ENCODE measurements at regions not wholly inside any gene's neighbourhood (a gene's known extent, or its start where the extent isn't known, plus 50 kb on each side); places are given as distances from the start of the nearest gene placed in this dataset.
"Not testable (repeated sequence)": the region's sequence is repeated elsewhere in the genome, so short reads cannot be mapped to it uniquely, and the experiment has no call there.

DNA sequence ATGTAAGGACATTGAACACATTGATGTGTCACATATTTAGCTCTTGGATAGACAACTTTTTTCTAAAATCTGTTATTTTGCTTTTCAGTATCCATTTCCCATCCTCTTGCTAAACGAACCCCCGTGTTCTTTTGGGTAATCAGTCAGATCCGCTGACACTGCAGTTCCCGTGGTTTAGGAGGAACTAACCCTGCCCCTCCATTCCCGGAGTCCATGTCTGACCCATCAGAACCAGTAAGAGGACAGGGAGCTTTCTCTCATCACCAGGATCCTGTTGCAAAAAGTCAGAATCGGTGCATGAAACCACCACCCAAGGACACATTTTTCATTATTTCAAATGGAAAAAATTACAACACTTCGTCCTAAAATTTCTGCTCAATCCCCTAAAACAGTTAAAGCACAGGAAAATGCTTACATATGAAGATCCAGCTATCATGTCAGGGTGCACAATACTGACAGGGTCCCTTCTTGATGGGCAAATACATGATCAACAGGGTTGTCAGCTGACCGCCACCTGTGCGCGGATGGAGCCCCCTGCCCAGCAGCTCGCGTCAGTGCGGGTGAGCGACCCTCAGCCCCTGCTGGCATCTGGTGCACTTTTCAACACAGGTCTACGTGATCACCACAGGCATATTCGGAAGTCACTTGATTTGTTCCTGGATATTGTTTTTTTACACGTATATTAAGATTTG lies 276.8 kb downstream of the ADGRD1 start:
- H3K27ac ChIP-seq (ENCODE audit: insufficient read depth in 1 of 2, low read depth in 1 of 2, low read length in 2 of 2, poor library complexity in 1 of 2, severe bottlenecking in 2 of 2): peak overlapping the region; percentile 17 to 55
- WGBS (ENCODE audit: insufficient coverage): 40% methylated on average over 14 of the region's 17 CpGs
- H3K27me3 ChIP-seq (replicated peaks in 2 of 5; ENCODE audit: control insufficient read depth in 4 of 5, insufficient read depth in 5 of 5, low read length in 4 of 5): no peaks in the 10 kb centered on the region
- no peaks in the 10 kb centered on the region for H3K36me3 ChIP-seq (ENCODE audit: control insufficient read depth in 4 of 4, insufficient read depth in 4 of 4, low read length in 3 of 4)
- peaks cover 0 to 4% (median 0%) of the 10 kb centered on the region in 5 experiments for H3K9me3 ChIP-seq (ENCODE audit: control extremely low read depth in 1 of 5, control insufficient read depth in 4 of 5, insufficient read depth in 2 of 5, low read depth in 1 of 5, low read length in 4 of 5)
- POLR2A ChIA-PET: interaction anchor here (0.9 to 1.3 kb wide), 2 partner anchors 93 to 666 kb away, joined by 3 to 4 read pairs; no protein-coding TSS in a partner anchor
- CTCF ChIA-PET: interaction anchor here (0.7 to 2.1 kb wide), 7 partner anchors 9 to 118 kb away, joined by 3 to 7 read pairs (median 4); no protein-coding TSS in a partner anchor
- peaks cover 12 to 64% (median 50%) of the 10 kb centered on the region in 4 experiments for H3K4me1 ChIP-seq (ENCODE audit: control extremely low read depth in 1 of 4, control insufficient read depth in 4 of 4, insufficient read depth in 4 of 4, low read length in 3 of 4)
- peak in 2 of 3 donors; percentile 23 to 58 for DNase-seq
- peak overlapping the region in 1 of 7 experiments; percentile 25 for H3K4me3 ChIP-seq (ENCODE audit: control insufficient read depth in 1 of 7, extremely low read depth in 1 of 7, insufficient read depth in 4 of 7, low read depth in 2 of 7, low read length in 6 of 7)

DNA sequence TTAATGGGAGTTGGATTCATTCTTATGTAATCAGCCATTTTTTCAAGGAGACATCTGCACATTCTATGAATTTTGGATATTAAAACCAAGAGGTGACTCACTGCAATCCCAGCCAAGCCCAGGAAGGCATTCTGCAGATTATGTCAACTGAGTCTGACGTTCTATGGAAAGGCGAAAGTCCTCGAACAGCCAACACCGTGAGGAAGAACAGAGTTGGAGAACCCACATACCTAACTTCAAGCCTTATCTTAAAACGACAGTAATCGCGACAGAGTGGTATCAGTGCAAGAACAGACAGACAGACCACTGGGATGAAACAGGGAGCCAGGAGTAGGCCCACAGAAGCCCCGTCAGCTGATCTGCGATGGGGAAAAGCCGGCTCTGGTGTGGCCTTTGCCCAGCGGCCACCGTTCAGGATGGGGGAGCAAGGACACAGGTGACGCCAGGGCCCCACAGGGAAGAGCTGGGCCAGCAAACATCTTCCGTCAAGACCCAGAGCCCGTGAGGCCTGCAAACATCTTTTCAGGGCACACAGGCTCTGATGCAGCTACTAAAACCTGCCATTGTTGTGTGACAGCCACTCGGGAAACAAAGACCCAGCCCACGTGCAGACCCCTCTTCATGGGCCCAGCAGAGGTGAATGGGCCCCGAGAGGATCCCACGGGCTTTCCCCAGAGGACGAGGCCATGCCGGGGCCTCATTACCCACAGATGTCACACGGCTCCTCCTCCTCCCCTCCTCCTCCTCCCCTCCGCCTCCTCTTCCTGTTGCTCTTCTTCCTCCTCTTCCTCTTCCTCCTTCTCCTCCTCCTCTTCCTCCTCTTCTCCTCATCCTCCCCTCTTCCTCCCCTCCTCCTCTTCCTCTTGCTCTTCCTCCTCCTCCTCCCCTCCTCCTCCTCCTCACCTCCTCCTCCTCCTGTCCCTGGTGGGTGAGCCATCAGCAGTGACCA lies 277.6 kb downstream of the ADGRD1 start:
- no peak for DNase-seq
- ChIA-PET CTCF (interaction anchor here (1.0 to 1.2 kb wide), 3 partner anchors 8 to 96 kb away, joined by 3 to 4 read pairs (median 4); no protein-coding TSS in a partner anchor), POLR2A (no interaction called here)
- 80% methylated on average over 19 of the region's 23 CpGs for WGBS (ENCODE audit: insufficient coverage)
- Histone ChIP-seq H3K4me3 (ENCODE audit: control insufficient read depth in 1 of 7, extremely low read depth in 1 of 7, insufficient read depth in 4 of 7, low read depth in 2 of 7, low read length in 6 of 7) (no peak overlapping the region), H3K9me3 (ENCODE audit: control extremely low read depth in 1 of 5, control insufficient read depth in 4 of 5, insufficient read depth in 2 of 5, low read depth in 1 of 5, low read length in 4 of 5) (peaks cover 0 to 4% (median 0%) of the 10 kb centered on the region in 5 experiments), H3K27me3 (replicated peaks in 2 of 5; ENCODE audit: control insufficient read depth in 4 of 5, insufficient read depth in 5 of 5, low read length in 4 of 5) (no peaks in the 10 kb centered on the region), H3K36me3 (ENCODE audit: control insufficient read depth in 4 of 4, insufficient read depth in 4 of 4, low read length in 3 of 4) (no peaks in the 10 kb centered on the region), H3K27ac (ENCODE audit: insufficient read depth in 1 of 2, low read depth in 1 of 2, low read length in 2 of 2, poor library complexity in 1 of 2, severe bottlenecking in 2 of 2) (peak overlapping the region in 1 of 2 experiments; percentile 55), H3K4me1 (ENCODE audit: control extremely low read depth in 1 of 4, control insufficient read depth in 4 of 4, insufficient read depth in 4 of 4, low read length in 3 of 4) (peaks cover 12 to 61% (median 52%) of the 10 kb centered on the region in 4 experiments)

DNA sequence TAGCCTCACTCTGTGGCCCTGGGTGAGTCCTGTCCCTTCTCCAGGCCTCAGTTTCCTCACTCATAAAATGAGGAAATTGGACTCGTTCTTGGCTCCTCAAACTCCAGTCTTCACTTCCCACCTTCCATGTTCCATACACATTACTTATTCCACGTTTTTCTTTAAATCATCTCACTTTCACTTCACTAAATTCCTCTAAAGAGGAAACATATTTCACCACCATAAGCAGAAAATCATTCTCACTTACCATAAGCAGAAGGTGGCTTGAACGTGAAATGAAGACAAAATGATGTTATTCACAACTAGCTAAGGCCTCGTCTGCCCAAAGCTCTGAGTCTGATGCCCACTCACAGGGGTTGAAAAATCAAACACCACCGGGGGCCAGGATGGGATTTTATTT lies 278.3 kb downstream of the ADGRD1 start:
- Histone ChIP-seq H3K36me3 (ENCODE audit: control insufficient read depth in 4 of 4, insufficient read depth in 4 of 4, low read length in 3 of 4) (no peaks in the 10 kb centered on the region), H3K9me3 (ENCODE audit: control extremely low read depth in 1 of 5, control insufficient read depth in 4 of 5, insufficient read depth in 2 of 5, low read depth in 1 of 5, low read length in 4 of 5) (peaks cover 0 to 4% (median 0%) of the 10 kb centered on the region in 5 experiments), H3K4me1 (ENCODE audit: control extremely low read depth in 1 of 4, control insufficient read depth in 4 of 4, insufficient read depth in 4 of 4, low read length in 3 of 4) (peaks cover 12 to 54% (median 47%) of the 10 kb centered on the region in 4 experiments), H3K27ac (ENCODE audit: insufficient read depth in 1 of 2, low read depth in 1 of 2, low read length in 2 of 2, poor library complexity in 1 of 2, severe bottlenecking in 2 of 2) (no peak overlapping the region), H3K27me3 (replicated peaks in 2 of 5; ENCODE audit: control insufficient read depth in 4 of 5, insufficient read depth in 5 of 5, low read length in 4 of 5) (no peaks in the 10 kb centered on the region), H3K4me3 (ENCODE audit: control insufficient read depth in 1 of 7, extremely low read depth in 1 of 7, insufficient read depth in 4 of 7, low read depth in 2 of 7, low read length in 6 of 7) (no peak overlapping the region)
- CTCF ChIA-PET: no interaction called here
- WGBS (ENCODE audit: insufficient coverage): 59% methylated on average over 3 of the region's 5 CpGs
- peak in 2 of 3 donors; percentile 40 to 50 for DNase-seq
- POLR2A ChIA-PET: no interaction called here

DNA sequence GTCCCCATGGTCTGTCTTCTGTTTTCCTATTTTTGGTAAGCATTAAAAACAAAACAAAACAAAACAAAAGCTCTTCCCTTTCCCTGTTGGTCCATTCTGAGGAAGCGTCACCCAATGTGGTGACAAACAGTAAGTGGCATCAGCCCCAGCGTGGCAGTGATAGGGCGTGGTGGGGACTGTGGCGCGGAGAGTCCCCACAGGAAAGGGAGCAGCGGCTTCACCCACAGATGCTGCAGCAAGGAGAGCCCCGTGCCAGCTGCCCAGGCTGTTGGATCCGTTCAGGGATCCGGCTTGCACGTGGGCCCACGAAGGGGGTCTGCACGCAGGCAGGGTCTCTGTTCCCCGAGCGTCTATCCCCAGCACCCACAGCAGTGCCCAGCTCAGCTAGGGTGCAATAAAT lies 279.2 kb downstream of the ADGRD1 start:
- CTCF ChIA-PET; H3K9me3 ChIP-seq (ENCODE audit: control extremely low read depth in 1 of 5, control insufficient read depth in 4 of 5, insufficient read depth in 2 of 5, low read depth in 1 of 5, low read length in 4 of 5); H3K4me3 ChIP-seq (ENCODE audit: control insufficient read depth in 1 of 7, extremely low read depth in 1 of 7, insufficient read depth in 4 of 7, low read depth in 2 of 7, low read length in 6 of 7); H3K27me3 ChIP-seq (replicated peaks in 2 of 5; ENCODE audit: control insufficient read depth in 4 of 5, insufficient read depth in 5 of 5, low read length in 4 of 5); H3K36me3 ChIP-seq (ENCODE audit: control insufficient read depth in 4 of 4, insufficient read depth in 4 of 4, low read length in 3 of 4); POLR2A ChIA-PET; H3K27ac ChIP-seq (ENCODE audit: insufficient read depth in 1 of 2, low read depth in 1 of 2, low read length in 2 of 2, poor library complexity in 1 of 2, severe bottlenecking in 2 of 2): not testable (repeated sequence)
- DNase-seq: peak in 1 of 3 donors; percentile 28
- H3K4me1 ChIP-seq (ENCODE audit: control extremely low read depth in 1 of 4, control insufficient read depth in 4 of 4, insufficient read depth in 4 of 4, low read length in 3 of 4): peaks cover 12 to 47% (median 43%) of the 10 kb centered on the region in 4 experiments
- 83% methylated on average over 6 of the region's 14 CpGs for WGBS (ENCODE audit: insufficient coverage)

DNA sequence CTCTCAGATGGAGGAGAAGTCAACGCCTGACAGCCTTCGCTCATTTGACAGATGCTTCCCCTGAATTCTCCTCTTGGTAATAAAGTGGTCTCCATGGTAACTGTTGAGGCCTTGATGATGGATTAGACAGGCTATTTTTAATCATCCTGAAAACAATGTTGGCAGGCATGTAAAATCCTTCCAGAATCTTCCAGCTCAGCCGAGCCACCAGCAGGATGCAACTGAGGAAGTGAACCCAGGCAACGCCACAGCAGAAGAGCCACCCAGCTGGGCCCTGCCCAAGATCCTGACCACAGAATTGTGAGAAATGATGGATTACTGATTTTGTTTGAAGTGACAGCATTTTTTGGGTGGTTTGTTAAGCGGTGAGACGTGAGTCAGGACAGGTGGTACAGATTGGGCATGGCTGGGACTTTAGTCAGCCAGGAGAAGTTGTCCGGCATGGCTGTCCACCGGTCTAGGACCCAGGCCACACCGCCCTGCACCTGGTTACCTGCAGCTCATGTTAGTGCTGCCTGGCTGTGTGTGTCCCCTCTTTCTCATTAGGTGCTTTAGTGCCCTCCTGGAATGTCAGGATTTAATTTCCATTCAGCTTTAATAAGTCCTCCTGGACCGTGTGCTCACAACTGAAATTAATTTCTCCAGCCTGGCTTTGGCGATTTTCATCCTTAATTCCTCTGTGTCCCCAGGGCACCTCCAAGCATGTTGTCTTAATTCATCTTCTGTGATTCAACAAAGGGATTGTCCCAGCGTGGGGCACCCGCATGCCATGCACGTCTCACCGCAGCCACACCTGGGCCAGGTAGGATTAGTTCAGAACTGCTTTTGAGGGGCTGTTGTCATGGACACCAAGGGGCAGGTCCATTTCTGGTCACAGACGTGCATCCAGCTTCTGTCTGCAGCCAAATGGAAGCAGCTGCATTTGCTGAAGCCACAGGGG lies 280.4 kb downstream of the ADGRD1 start:
- H3K36me3 ChIP-seq (ENCODE audit: control insufficient read depth in 4 of 4, insufficient read depth in 4 of 4, low read length in 3 of 4); H3K4me3 ChIP-seq (ENCODE audit: control insufficient read depth in 1 of 7, extremely low read depth in 1 of 7, insufficient read depth in 4 of 7, low read depth in 2 of 7, low read length in 6 of 7); POLR2A ChIA-PET; H3K9me3 ChIP-seq (ENCODE audit: control extremely low read depth in 1 of 5, control insufficient read depth in 4 of 5, insufficient read depth in 2 of 5, low read depth in 1 of 5, low read length in 4 of 5); H3K27ac ChIP-seq (ENCODE audit: insufficient read depth in 1 of 2, low read depth in 1 of 2, low read length in 2 of 2, poor library complexity in 1 of 2, severe bottlenecking in 2 of 2); H3K27me3 ChIP-seq (replicated peaks in 2 of 5; ENCODE audit: control insufficient read depth in 4 of 5, insufficient read depth in 5 of 5, low read length in 4 of 5): not testable (repeated sequence)
- WGBS (ENCODE audit: insufficient coverage): 90% methylated on average over 8 of the region's 16 CpGs
- CTCF ChIA-PET: interaction anchor here (1.1 kb wide), 1 partner anchor 129 kb away, joined by 4 read pairs; no protein-coding TSS in a partner anchor
- peaks cover 12 to 37% (median 34%) of the 10 kb centered on the region in 4 experiments for H3K4me1 ChIP-seq (ENCODE audit: control extremely low read depth in 1 of 4, control insufficient read depth in 4 of 4, insufficient read depth in 4 of 4, low read length in 3 of 4)
- DNase-seq: peak in 1 of 3 donors; percentile 32

DNA sequence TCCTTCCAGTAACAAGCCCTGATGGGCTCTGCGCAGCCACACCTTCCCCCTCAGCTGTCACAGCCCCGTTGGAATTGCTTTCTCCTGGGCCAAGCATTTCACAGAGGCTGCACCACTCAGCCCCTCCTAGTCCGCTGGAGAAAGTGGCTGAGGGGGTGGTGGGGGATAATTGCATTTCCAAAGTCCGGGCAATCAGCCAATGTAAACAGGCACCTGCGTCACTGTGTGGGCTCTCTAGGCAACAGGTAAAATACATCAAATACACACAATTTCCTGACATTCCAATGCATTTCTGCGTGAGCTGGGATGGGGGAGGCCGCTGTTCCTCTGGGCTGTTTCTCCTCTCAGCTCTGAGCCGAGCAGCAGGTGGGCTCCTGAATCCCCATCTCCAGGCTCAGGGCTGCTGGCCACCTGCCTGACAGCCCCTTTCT lies 281.1 kb downstream of the ADGRD1 start:
- H3K27ac ChIP-seq (ENCODE audit: insufficient read depth in 1 of 2, low read depth in 1 of 2, low read length in 2 of 2, poor library complexity in 1 of 2, severe bottlenecking in 2 of 2); DNase-seq; H3K4me3 ChIP-seq (ENCODE audit: control insufficient read depth in 1 of 7, extremely low read depth in 1 of 7, insufficient read depth in 4 of 7, low read depth in 2 of 7, low read length in 6 of 7); CTCF ChIA-PET; POLR2A ChIA-PET; H3K9me3 ChIP-seq (ENCODE audit: control extremely low read depth in 1 of 5, control insufficient read depth in 4 of 5, insufficient read depth in 2 of 5, low read depth in 1 of 5, low read length in 4 of 5); H3K36me3 ChIP-seq (ENCODE audit: control insufficient read depth in 4 of 4, insufficient read depth in 4 of 4, low read length in 3 of 4); H3K27me3 ChIP-seq (replicated peaks in 2 of 5; ENCODE audit: control insufficient read depth in 4 of 5, insufficient read depth in 5 of 5, low read length in 4 of 5): not testable (repeated sequence)
- H3K4me1 ChIP-seq (ENCODE audit: control extremely low read depth in 1 of 4, control insufficient read depth in 4 of 4, insufficient read depth in 4 of 4, low read length in 3 of 4): peaks cover 12 to 30% (median 26%) of the 10 kb centered on the region in 4 experiments
- WGBS (ENCODE audit: insufficient coverage): no CpG with 5 or more reads among the region's 8 CpGs
